Sigmoid colon (tissue), 4 donors: ENCODE measurements at regions not wholly inside any gene's neighbourhood (a gene's known extent, or its start where the extent isn't known, plus 50 kb on each side); places are given as distances from the start of the nearest gene placed in this dataset.

Source experiments
- EP300 ChIP-seq, 4 donors: sonication (generic); formaldehyde crosslinking; IDR thresholded peaks; one replicate each; pipeline ENCODE4 v1.6.1; 2017; ENCODE audit warnings: antibody characterized with exemption in 4 of 4
- POLR2A ChIP-seq, 2 donors: fragments of 450-650 bp; IDR thresholded peaks; one replicate each; pipeline ENCODE4 v1.6.1; 2016; ENCODE audit warnings: antibody characterized with exemption in 2 of 2, mild to moderate bottlenecking in 2 of 2, moderate library complexity in 2 of 2
- POLR2AphosphoS5 ChIP-seq, 4 donors: sonication (generic); formaldehyde crosslinking; IDR thresholded peaks; one replicate each; pipeline ENCODE4 v1.6.1; 2017; ENCODE audit warnings: antibody characterized with exemption in 4 of 4
- TF ChIP-seq, protein P1 (sequence below), 4 experiments: fragments of 450-650 bp in 3 of 4; fragments of 200-600 bp in 1 of 4; IDR thresholded peaks; one replicate each; pipeline ENCODE4 v1.5.1; 2016 to 2019; ENCODE audit warnings: antibody characterized with exemption in 4 of 4, mild to moderate bottlenecking in 3 of 4, moderate library complexity in 2 of 4

DNA sequence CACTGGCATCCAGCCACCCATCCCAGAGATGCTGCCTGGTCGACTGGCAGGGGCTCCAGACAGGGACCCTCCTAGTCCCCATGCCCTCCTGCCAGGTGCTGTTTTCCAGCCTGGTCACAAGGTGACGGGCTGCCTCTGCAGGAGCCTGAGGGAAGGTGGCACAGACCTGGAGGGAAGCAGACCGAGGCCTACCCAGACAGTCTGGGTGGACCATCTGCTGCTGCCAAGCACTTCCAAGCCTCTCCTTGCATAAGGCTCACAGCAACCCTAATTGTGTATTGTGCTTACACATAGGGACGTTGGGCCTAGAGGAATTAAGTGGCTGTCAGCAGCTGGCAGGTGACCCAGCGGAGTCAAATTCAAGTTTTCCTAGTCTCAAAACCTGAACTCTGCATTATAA, 90.1 kb upstream of the KCNJ18 start:
- TF ChIP-seq, protein P1, sequence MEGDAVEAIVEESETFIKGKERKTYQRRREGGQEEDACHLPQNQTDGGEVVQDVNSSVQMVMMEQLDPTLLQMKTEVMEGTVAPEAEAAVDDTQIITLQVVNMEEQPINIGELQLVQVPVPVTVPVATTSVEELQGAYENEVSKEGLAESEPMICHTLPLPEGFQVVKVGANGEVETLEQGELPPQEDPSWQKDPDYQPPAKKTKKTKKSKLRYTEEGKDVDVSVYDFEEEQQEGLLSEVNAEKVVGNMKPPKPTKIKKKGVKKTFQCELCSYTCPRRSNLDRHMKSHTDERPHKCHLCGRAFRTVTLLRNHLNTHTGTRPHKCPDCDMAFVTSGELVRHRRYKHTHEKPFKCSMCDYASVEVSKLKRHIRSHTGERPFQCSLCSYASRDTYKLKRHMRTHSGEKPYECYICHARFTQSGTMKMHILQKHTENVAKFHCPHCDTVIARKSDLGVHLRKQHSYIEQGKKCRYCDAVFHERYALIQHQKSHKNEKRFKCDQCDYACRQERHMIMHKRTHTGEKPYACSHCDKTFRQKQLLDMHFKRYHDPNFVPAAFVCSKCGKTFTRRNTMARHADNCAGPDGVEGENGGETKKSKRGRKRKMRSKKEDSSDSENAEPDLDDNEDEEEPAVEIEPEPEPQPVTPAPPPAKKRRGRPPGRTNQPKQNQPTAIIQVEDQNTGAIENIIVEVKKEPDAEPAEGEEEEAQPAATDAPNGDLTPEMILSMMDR (IDR thresholded peaks at IDR 0.05): no peak
- no peak for TF ChIP-seq POLR2A (IDR thresholded peaks at IDR 0.05)
- no peak for TF ChIP-seq EP300 (IDR thresholded peaks at IDR 0.05)
- TF ChIP-seq POLR2AphosphoS5 (IDR thresholded peaks at IDR 0.05): no peak
